Suprapubic skin (tissue), 4 donors: ENCODE measurements at regions not wholly inside any gene's neighbourhood (a gene's known extent, or its start where the extent isn't known, plus 50 kb on each side); places are given as distances from the start of the nearest gene placed in this dataset.

Experiments used
- DNase-seq, 2 donors: peaks; one replicate each; pipeline ENCODE4 v3.0.0-alpha.2; 2019; ENCODE audit warnings: low spot score in 2 of 2
- H3K27ac ChIP-seq: fragments of 200-600 bp; sonication (generic); one replicate; pipeline ENCODE4 v1.5.1; 2019
- H3K27me3 ChIP-seq: fragments of 200-600 bp; sonication (generic); one replicate; pipeline ENCODE4 v1.5.1; 2019
- H3K36me3 ChIP-seq: fragments of 200-600 bp; sonication (generic); one replicate; pipeline ENCODE4 v1.5.1; 2019
- H3K4me1 ChIP-seq: fragments of 200-600 bp; sonication (generic); one replicate; pipeline ENCODE4 v1.5.1; 2019
- H3K4me3 ChIP-seq: fragments of 200-600 bp; sonication (generic); one replicate; pipeline ENCODE4 v1.5.1; 2019; ENCODE audit warnings: mild to moderate bottlenecking
- H3K9me3 ChIP-seq: fragments of 200-600 bp; sonication (generic); one replicate; pipeline ENCODE4 v1.5.1; 2019
- EP300 ChIP-seq: sonication (generic); formaldehyde crosslinking; IDR thresholded peaks from one replicate; pipeline ENCODE4 v1.6.1; 2017; ENCODE audit warnings: antibody characterized with exemption
- POLR2A ChIP-seq, 2 donors: fragments of 450-650 bp; IDR thresholded peaks; one replicate each; pipeline ENCODE4 v1.6.1; 2017; ENCODE audit warnings: antibody characterized with exemption in 2 of 2, mild to moderate bottlenecking in 2 of 2, moderate library complexity in 2 of 2
- POLR2AphosphoS5 ChIP-seq, 3 donors: sonication (generic); formaldehyde crosslinking; IDR thresholded peaks; one replicate each; pipeline ENCODE4 v1.6.1; 2017; ENCODE audit warnings: antibody characterized with exemption in 3 of 3
- WGBS: methylation state at CpG from one replicate; pipeline ENCODE4 v1.1.5; 2018; 5-methylcytosine and 5-hydroxymethylcytosine counted together
- TF ChIP-seq, protein P1 (sequence below), 2 donors: fragments of 200-600 bp in 1 of 2; fragments of 450-650 bp in 1 of 2; sonication (generic) in 1 of 2; IDR thresholded peaks; one replicate each; pipeline ENCODE4 v1.5.1; 2016 to 2019; ENCODE audit warnings: antibody characterized with exemption in 2 of 2, mild to moderate bottlenecking in 1 of 2, moderate library complexity in 1 of 2

DNA sequence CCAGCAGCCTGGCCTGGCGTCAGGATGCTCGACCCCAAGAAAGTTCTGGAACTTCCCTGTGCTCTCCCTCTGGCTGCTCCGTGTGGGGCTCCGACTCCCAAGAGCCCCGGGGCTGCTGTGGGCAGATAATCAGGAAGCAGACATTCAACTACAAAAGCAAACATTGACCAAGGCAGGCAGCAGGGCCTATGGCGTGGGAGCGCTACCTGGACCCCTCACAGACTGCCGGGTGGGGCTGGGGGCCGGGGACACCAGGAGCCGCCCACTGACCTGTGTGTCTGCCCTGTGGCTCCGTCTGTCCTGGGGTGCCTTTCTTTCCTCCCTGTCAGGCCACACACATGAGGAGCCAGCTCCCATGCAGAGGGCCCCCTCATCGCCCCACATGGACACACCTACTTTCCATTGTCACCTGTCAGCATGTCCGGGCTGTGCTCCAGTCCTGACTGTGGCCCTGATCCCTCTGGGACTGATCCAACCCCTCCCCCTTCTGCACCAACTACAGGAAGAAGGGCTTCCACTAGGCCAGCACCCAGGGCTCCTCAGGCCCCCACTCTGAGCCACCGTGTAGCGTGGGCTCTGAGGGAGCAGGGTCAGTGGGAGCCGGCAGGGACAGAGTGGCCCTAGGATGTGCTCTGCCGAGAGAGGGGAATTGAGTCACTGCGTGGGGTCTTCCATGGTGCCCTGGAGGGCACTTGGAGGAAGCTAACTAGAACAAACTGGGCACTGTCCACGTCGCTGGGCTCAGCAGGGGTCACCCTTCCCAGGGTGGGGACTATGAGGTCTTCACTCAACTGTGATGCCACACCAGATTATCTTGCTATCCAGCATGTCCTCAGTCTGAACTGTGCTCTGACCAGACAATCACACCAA lies 215.4 kb upstream of the C14orf180 start:
- H3K27me3 ChIP-seq: peaks cover 54% of the 10 kb centered on the region
- H3K27ac ChIP-seq: no peak overlapping the region
- WGBS: 84% methylated on average over 7 of the region's 20 CpGs
- H3K36me3 ChIP-seq: no peaks in the 10 kb centered on the region
- DNase-seq: peak; percentile 44 to 75
- TF ChIP-seq EP300: no peak
- no peak for TF ChIP-seq POLR2AphosphoS5 (IDR thresholded peaks at IDR 0.05)
- no peak for TF ChIP-seq POLR2A (IDR thresholded peaks at IDR 0.05)
- TF ChIP-seq, protein P1, sequence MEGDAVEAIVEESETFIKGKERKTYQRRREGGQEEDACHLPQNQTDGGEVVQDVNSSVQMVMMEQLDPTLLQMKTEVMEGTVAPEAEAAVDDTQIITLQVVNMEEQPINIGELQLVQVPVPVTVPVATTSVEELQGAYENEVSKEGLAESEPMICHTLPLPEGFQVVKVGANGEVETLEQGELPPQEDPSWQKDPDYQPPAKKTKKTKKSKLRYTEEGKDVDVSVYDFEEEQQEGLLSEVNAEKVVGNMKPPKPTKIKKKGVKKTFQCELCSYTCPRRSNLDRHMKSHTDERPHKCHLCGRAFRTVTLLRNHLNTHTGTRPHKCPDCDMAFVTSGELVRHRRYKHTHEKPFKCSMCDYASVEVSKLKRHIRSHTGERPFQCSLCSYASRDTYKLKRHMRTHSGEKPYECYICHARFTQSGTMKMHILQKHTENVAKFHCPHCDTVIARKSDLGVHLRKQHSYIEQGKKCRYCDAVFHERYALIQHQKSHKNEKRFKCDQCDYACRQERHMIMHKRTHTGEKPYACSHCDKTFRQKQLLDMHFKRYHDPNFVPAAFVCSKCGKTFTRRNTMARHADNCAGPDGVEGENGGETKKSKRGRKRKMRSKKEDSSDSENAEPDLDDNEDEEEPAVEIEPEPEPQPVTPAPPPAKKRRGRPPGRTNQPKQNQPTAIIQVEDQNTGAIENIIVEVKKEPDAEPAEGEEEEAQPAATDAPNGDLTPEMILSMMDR (IDR thresholded peaks at IDR 0.05): no peak
- no peak overlapping the region for H3K4me3 ChIP-seq
- no peaks in the 10 kb centered on the region for H3K9me3 ChIP-seq
- no peaks in the 10 kb centered on the region for H3K4me1 ChIP-seq

DNA sequence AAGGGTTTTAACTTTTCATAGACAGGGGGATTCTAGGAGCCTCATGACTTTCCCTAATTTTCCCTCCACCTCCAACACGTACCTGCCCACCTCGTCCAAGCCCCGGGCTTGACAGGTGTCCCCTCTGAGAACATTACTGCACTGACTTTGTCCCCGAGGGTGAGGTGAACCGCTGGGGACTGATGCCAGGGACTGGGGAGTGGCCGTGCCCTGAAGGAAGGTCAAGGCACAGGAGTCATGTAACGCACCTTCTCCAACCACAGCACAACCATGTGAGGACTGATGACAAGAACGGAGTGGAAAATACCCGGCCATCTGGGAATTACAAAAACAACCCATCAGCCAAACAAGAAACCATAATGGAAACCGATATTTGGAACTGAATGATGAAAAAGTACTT lies 214.7 kb upstream of the C14orf180 start:
- Histone ChIP-seq H3K4me1 (no peaks in the 10 kb centered on the region), H3K9me3 (no peaks in the 10 kb centered on the region), H3K27ac (no peak overlapping the region), H3K36me3 (no peaks in the 10 kb centered on the region), H3K27me3 (peaks cover 59% of the 10 kb centered on the region), H3K4me3 (no peak overlapping the region)
- 76% methylated on average over 10 of the region's 10 CpGs for WGBS
- no peak for TF ChIP-seq POLR2AphosphoS5 (IDR thresholded peaks at IDR 0.05)
- TF ChIP-seq EP300: no peak
- no peak for TF ChIP-seq POLR2A (IDR thresholded peaks at IDR 0.05)
- TF ChIP-seq, protein P1 (IDR thresholded peaks at IDR 0.05): no peak
- peak in 1 of 2 donors; percentile 17 for DNase-seq

DNA sequence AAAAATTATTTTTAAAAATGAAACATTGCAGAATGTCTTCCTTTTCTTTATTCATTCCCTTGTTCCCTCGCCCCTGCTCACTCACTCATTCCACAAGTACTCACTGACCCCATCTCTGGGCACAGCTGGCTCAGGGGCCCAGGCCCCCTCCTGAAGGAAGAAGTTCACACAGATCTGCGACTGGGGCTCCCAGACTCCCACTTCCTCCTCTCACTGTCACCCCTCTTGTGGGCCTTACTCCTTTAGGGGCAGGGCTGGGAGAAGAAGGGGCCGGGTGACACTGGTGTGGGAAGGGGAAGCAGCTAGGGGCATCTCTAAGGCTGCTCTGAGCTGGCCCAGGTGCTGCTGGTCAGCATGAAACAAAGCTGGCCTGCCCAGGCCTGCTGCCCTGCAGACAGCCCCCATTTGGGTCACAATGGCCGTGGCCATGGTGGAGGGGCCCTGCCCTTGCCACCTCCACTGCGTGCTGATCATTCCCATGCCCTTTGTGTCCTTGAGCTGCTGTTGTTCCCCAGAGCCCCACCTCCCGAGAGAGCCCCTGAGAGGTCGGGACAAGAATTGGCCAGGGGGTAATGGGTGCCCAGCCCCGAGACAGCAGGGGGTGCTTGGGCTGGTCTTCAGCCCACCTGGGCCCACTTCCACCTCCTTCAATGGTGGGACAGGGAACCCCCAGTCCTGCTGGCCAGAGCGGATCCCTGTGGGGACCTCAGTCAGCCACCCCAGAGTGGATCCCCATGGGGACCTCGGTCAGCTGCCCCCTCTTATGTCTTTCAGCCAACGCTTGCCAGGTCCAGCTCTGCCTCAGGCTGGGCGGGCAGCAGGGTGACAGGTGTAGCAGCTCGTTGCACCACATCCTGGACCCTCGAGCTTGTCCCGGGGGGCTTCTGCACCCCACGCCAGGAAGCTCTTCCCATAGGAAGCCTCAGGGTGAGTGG lies 212.4 kb upstream of the C14orf180 start:
- WGBS: 80% methylated on average over 3 of the region's 16 CpGs
- Histone ChIP-seq H3K36me3 (no peaks in the 10 kb centered on the region), H3K9me3 (no peaks in the 10 kb centered on the region), H3K4me1 (no peaks in the 10 kb centered on the region), H3K4me3 (no peak overlapping the region), H3K27ac (no peak overlapping the region), H3K27me3 (peaks cover 65% of the 10 kb centered on the region)
- DNase-seq: no peak
- TF ChIP-seq, protein P1 (IDR thresholded peaks at IDR 0.05): no peak
- TF ChIP-seq POLR2A (IDR thresholded peaks at IDR 0.05): no peak
- TF ChIP-seq EP300: no peak
- TF ChIP-seq POLR2AphosphoS5 (IDR thresholded peaks at IDR 0.05): no peak

DNA sequence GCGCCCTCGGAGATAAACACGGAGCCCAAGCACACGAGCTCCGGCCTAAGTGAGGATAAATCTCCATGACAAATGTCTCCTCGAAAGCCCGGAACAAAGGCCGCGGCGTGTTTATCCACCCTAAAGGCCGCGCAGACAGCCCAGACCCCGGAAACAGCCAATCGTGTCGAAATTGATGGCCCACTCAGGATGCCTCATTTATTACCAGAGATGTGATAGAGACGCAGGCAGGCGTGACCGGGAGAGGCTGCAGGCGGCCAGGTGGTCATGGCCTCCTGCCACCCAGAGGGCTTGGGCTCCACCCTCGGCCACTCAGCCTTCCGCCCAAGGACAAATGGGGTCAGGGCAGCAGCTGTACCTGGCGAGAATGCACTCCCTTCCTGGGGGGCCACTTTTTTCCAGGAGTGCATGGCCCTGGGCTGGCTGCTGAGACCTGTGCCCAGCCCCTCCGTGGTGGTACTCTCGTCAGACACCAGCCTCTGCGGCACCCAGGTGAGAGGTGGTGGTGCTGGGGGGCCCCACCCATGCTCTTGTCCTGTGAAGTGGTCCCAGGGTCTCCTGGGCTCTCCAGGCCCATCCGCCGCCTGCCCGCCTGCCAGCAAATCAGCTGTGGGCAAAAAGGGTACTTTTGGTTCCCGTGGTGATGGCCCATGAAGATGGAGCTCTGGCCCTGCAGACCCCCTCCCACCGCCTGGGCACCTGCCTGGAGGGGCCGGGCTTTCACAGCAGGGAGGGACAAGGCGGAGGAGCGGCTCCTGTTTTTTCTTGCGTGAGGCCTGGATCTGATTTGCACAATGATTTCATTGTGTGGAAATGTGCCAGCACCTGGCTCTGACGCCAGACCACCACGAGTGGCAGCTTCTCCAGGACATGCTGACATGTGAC lies 211.5 kb upstream of the C14orf180 start:
- no peaks in the 10 kb centered on the region for H3K36me3 ChIP-seq
- no peaks in the 10 kb centered on the region for H3K4me1 ChIP-seq
- H3K9me3 ChIP-seq: no peaks in the 10 kb centered on the region
- peaks cover 59% of the 10 kb centered on the region for H3K27me3 ChIP-seq
- no peak overlapping the region for H3K4me3 ChIP-seq
- H3K27ac ChIP-seq: no peak overlapping the region
- no peak for DNase-seq
- TF ChIP-seq POLR2AphosphoS5 (IDR thresholded peaks at IDR 0.05): no peak
- TF ChIP-seq, protein P1 (IDR thresholded peaks at IDR 0.05): no peak
- TF ChIP-seq POLR2A (IDR thresholded peaks at IDR 0.05): no peak
- TF ChIP-seq EP300: no peak
- 42% methylated on average over 7 of the region's 36 CpGs for WGBS
